ENCODE measurements at regions not wholly inside any gene's neighbourhood (a gene's known extent, or its start where the extent isn't known, plus 50 kb on each side); places are given as distances from the start of the nearest gene placed in this dataset.

DNA sequence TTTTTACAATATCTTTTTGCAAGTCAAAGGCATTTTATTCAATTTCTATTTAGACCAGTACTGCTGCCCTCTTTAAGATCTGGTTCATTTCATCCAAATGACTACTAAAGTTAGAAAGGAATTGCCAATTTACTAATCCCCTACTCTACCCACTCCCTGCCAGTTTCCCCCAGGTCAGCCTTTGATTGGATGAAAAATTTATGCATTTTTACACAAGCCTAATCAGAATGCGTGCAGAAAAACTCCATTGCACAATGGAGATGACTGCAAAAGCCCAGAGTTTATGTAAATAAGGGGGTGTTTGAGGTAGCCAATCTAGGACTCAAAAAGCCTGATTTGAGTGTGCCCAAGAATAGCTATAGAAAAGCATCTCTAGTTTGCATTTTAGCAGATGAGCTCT lies 310.6 kb downstream of the PABPC4L start:
- H3K4me1 Mint-ChIP-seq: peaks cover 8% of the 10 kb centered on the region
- H3K36me3 Mint-ChIP-seq (ENCODE audit: low read depth): no peaks in the 10 kb centered on the region
- DNase-seq (ENCODE audit: low read depth, low spot score): no peak
- no peak overlapping the region for H3K27ac Mint-ChIP-seq (ENCODE audit: unreplicated experiment)
- no peaks in the 10 kb centered on the region for H3K9me3 Mint-ChIP-seq
- no peaks in the 10 kb centered on the region for H3K27me3 Mint-ChIP-seq (ENCODE audit: low read depth)
- H3K4me3 Mint-ChIP-seq: no peak overlapping the region
- TF ChIP-seq, protein P1, sequence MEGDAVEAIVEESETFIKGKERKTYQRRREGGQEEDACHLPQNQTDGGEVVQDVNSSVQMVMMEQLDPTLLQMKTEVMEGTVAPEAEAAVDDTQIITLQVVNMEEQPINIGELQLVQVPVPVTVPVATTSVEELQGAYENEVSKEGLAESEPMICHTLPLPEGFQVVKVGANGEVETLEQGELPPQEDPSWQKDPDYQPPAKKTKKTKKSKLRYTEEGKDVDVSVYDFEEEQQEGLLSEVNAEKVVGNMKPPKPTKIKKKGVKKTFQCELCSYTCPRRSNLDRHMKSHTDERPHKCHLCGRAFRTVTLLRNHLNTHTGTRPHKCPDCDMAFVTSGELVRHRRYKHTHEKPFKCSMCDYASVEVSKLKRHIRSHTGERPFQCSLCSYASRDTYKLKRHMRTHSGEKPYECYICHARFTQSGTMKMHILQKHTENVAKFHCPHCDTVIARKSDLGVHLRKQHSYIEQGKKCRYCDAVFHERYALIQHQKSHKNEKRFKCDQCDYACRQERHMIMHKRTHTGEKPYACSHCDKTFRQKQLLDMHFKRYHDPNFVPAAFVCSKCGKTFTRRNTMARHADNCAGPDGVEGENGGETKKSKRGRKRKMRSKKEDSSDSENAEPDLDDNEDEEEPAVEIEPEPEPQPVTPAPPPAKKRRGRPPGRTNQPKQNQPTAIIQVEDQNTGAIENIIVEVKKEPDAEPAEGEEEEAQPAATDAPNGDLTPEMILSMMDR (conservative IDR thresholded peaks at IDR 0.05): no peak

DNA sequence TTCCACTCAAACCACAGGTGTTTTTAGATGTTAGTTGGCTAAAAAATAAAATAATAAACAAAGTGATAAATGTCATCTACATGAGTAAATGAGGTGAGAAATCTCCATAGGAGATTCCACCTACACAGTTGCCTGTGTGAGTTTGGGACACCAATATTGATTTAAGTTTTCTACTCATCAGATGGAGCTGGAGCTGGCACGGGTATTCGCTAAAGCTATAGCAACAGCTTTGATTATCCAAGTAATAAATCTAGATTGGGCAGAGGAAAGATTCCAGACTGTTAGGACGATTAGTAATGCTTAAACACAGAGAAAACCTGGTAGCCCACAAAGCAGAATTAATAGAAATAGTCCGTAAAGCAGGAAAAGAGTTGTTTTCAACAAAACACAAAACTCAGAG lies 313.9 kb downstream of the PABPC4L start:
- Mint-ChIP-seq H3K4me3 (no peak overlapping the region), H3K9me3 (no peaks in the 10 kb centered on the region), H3K36me3 (ENCODE audit: low read depth) (no peaks in the 10 kb centered on the region), H3K27me3 (ENCODE audit: low read depth) (no peaks in the 10 kb centered on the region), H3K4me1 (peaks cover 8% of the 10 kb centered on the region), H3K27ac (ENCODE audit: unreplicated experiment) (no peak overlapping the region)
- no peak for DNase-seq (ENCODE audit: low read depth, low spot score)
- TF ChIP-seq, protein P1 (conservative IDR thresholded peaks at IDR 0.05): no peak

DNA sequence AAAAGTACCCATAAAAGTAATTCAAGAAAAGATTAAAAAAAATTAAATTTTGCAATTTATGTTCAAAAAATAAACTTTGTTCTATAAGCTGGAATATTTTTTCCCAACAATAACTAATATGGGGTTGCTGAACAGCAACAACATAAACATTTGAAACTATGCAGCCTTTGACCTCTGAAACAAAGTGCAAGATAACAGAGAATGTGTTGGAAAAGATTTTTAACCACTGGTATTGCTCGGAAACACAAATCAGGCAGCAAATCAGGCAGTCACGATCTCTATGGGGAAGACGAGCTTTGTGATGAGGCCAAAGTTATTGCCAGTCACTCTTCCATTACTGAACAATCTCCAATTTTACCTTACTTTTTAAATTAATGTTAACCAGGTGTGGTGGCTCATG lies 332.1 kb downstream of the PABPC4L start:
- Mint-ChIP-seq H3K9me3 (no peaks in the 10 kb centered on the region), H3K27ac (ENCODE audit: unreplicated experiment) (no peak overlapping the region), H3K36me3 (ENCODE audit: low read depth) (no peaks in the 10 kb centered on the region), H3K4me3 (no peak overlapping the region), H3K4me1 (no peaks in the 10 kb centered on the region), H3K27me3 (ENCODE audit: low read depth) (no peaks in the 10 kb centered on the region)
- TF ChIP-seq, protein P1 (conservative IDR thresholded peaks at IDR 0.05): no peak
- DNase-seq (ENCODE audit: low read depth, low spot score): no peak

DNA sequence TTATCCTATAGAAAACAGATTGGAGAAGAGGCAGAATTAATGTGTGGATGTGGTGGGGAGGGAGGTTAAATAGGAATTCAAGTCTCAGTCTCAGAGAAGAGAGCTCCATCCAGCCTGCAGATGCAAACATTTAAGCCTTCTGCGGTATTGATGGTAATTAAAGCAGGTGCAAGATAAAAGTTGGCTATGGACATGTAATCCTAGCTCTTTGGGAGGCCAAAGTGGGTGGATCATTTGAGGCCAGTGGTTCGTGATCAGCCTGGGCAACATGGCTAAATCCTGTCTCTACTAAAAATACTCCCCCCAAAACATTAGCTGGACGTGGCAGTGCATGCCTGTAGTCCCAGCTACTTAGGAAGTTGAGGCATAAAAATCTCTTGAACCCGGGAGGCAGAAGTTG lies 332.7 kb downstream of the PABPC4L start:
- TF ChIP-seq, protein P1 (conservative IDR thresholded peaks at IDR 0.05): no peak
- no peaks in the 10 kb centered on the region for H3K27me3 Mint-ChIP-seq (ENCODE audit: low read depth)
- no peak for DNase-seq (ENCODE audit: low read depth, low spot score)
- no peaks in the 10 kb centered on the region for H3K4me1 Mint-ChIP-seq
- no peak overlapping the region for H3K4me3 Mint-ChIP-seq
- H3K27ac Mint-ChIP-seq (ENCODE audit: unreplicated experiment): no peak overlapping the region
- H3K9me3 Mint-ChIP-seq: no peaks in the 10 kb centered on the region
- H3K36me3 Mint-ChIP-seq (ENCODE audit: low read depth): no peaks in the 10 kb centered on the region

DNA sequence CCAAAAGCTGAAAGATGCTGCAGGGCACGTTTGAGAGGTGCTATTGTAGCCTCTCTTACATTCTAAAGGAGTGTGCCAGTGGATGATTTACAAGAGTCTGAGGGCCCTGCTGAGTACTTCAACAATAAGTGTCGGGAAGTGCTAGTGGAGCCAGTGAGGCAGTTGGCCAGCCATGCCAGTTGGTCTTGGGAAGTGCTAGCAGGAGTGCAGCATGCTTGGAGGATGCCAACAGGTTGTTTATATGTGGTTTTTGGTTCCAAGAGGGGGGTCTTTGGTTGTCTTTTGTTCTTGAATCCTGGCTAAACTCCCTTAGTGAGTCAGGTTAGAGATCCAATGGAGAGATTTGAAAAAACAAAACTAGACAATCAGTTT lies 335.3 kb downstream of the PABPC4L start:
- Mint-ChIP-seq H3K4me3 (no peak overlapping the region), H3K27ac (ENCODE audit: unreplicated experiment) (no peak overlapping the region), H3K36me3 (ENCODE audit: low read depth) (no peaks in the 10 kb centered on the region), H3K27me3 (ENCODE audit: low read depth) (no peaks in the 10 kb centered on the region), H3K4me1 (no peaks in the 10 kb centered on the region), H3K9me3 (no peaks in the 10 kb centered on the region)
- TF ChIP-seq, protein P1 (conservative IDR thresholded peaks at IDR 0.05): no peak
- no peak for DNase-seq (ENCODE audit: low read depth, low spot score)
